HCT116 (cell line): ENCODE measurements at regions not wholly inside any gene's neighbourhood (a gene's known extent, or its start where the extent isn't known, plus 50 kb on each side); places are given as distances from the start of the nearest gene placed in this dataset.

Experiments
- ATAC-seq: fragments of 200-7000 bp; cut with Tn5 transposase; 2 replicates; pipeline ENCODE4 v1.9.1; 2020; ENCODE audit warnings: mild to moderate bottlenecking, moderate library complexity
- BruUV-seq: library from RNA; stranded (reverse); fragments of 400-500 nt; replicated peaks from 2 replicates; lab custom pipeline; 2021; lab: Mats Ljungman, UMichigan
- CTCF ChIA-PET: fragments of 300-600 bp; sonication (Branson Sonifier 250); formaldehyde crosslinking; loops from one replicate; lab custom pipeline; 2021; ENCODE audit warnings: antibody characterized with exemption; lab: Charles Lee
- POLR2A ChIA-PET: fragments of 300-600, 350-600 bp; sonication (Branson Sonifier 250); formaldehyde crosslinking; loops from one replicate; lab custom pipeline; 2021; ENCODE audit warnings: antibody characterized with exemption; lab: Charles Lee
- RAD21 ChIA-PET, 2 experiments: fragments of 300-600 bp; sonication (Branson Sonifier 250); formaldehyde crosslinking; loops; one replicate each; lab custom pipeline; 2023; ENCODE audit warnings: low total read pairs in 2 of 2; ENCODE audit not compliant: uncharacterized antibody in 2 of 2, unreplicated experiment in 2 of 2, low non-redundant PET in 1 of 2; lab: Charles Lee
- DNase-seq: peaks from one replicate; pipeline ENCODE4 v3.0.0-alpha.2; 2010; ENCODE audit warnings: low read depth, low spot score
- H2AFZ ChIP-seq: fragments of 200-600 bp; shearing (Covaris generic), sonication (generic); 2 replicates; pipeline ENCODE4 v1.6.1; 2017; ENCODE audit warnings: low read depth, mixed run types, mixed read lengths, antibody characterized with exemption, low read length; ENCODE audit not compliant: poor library complexity, severe bottlenecking
- H3K27ac ChIP-seq: 2 replicates; pipeline ENCODE4 v1.5.1; 2012; ENCODE audit warnings: low read depth, low read length
- H3K27me3 ChIP-seq: fragments of 200-600 bp; sonication (generic); 2 replicates; pipeline ENCODE4 v1.6.1; 2016; ENCODE audit warnings: mixed run types, low read length, mixed read lengths; ENCODE audit not compliant: insufficient read depth
- H3K36me3 ChIP-seq, 2 experiments: fragments of 200-500 bp in 1 of 2; fragments of 200-600 bp in 1 of 2; sonication (Bioruptor generic) in 1 of 2; sonication (generic) in 1 of 2; 2 replicates each; pipeline versions ENCODE4 v1.5.1 to v1.6.1; 2014 to 2016; ENCODE audit warnings: low read length in 2 of 2, inconsistent platforms in 1 of 2, mixed read lengths in 1 of 2, mixed run types in 1 of 2; ENCODE audit not compliant: insufficient read depth in 2 of 2, control insufficient read depth in 1 of 2
- H3K4me1 ChIP-seq, 2 experiments: fragments of 200-600 bp in 1 of 2; sonication (generic) in 1 of 2; 2 replicates each; pipeline versions ENCODE4 v1.5.1 to v1.6.1; 2012 to 2017; ENCODE audit warnings: low read length in 2 of 2, inconsistent platforms in 1 of 2, mild to moderate bottlenecking in 1 of 2, mixed read lengths in 1 of 2, mixed run types in 1 of 2, moderate library complexity in 1 of 2; ENCODE audit not compliant: insufficient read depth in 2 of 2, control insufficient read depth in 1 of 2
- H3K4me2 ChIP-seq: fragments of 200-600 bp; sonication (generic); 2 replicates; pipeline ENCODE4 v1.6.1; 2017; ENCODE audit warnings: mixed run types, low read length, mixed read lengths
- H3K4me3 ChIP-seq, 2 experiments: fragments of 200-600 bp in 1 of 2; sonication (generic) in 1 of 2; replicated peaks in 1 of 2; 2 replicates each; pipeline ENCODE4 v1.5.1; 2011 to 2016; ENCODE audit warnings: low read length in 2 of 2, control low read depth in 1 of 2, low read depth in 1 of 2, mild to moderate bottlenecking in 1 of 2, mixed read lengths in 1 of 2, mixed run types in 1 of 2
- H3K79me2 ChIP-seq: fragments of 200-600 bp; sonication (generic); 2 replicates; pipeline ENCODE4 v1.6.1; 2017; ENCODE audit warnings: mild to moderate bottlenecking, mixed run types, low read length, moderate library complexity, mixed read lengths; ENCODE audit not compliant: insufficient read depth
- H3K9ac ChIP-seq: fragments of 200-600 bp; sonication (generic); 2 replicates; pipeline ENCODE4 v1.6.1; 2016; ENCODE audit warnings: low read length, mixed read lengths
- H3K9me2 ChIP-seq: fragments of 200-600 bp; sonication (generic), shearing (Covaris generic); 2 replicates; pipeline ENCODE4 v1.6.1; 2017; ENCODE audit warnings: mixed run types, mild to moderate bottlenecking, moderate library complexity; ENCODE audit not compliant: insufficient read depth
- H3K9me3 ChIP-seq, 2 experiments: fragments of 200-500 bp in 1 of 2; fragments of 200-600 bp in 1 of 2; sonication (Bioruptor generic) in 1 of 2; sonication (generic) in 1 of 2; 2 replicates each; pipeline ENCODE4 v1.6.1; 2014 to 2017; ENCODE audit warnings: low read length in 2 of 2, mixed read lengths in 2 of 2, inconsistent platforms in 1 of 2, low read depth in 1 of 2, mild to moderate bottlenecking in 1 of 2, mixed run types in 1 of 2, moderate library complexity in 1 of 2; ENCODE audit not compliant: control insufficient read depth in 1 of 2, insufficient read depth in 1 of 2
- H4K20me1 ChIP-seq: fragments of 200-600 bp; sonication (generic), shearing (Covaris generic); 2 replicates; pipeline ENCODE4 v1.6.1; 2017; ENCODE audit warnings: mixed run types, mild to moderate bottlenecking, moderate library complexity; ENCODE audit not compliant: insufficient read depth
- CBX3 ChIP-seq: IDR thresholded peaks from 2 replicates; pipeline ENCODE4 v1.6.1; 2012; ENCODE audit warnings: low read depth
- CEBPB ChIP-seq: IDR thresholded peaks from 2 replicates; pipeline ENCODE4 v1.6.1; 2012; ENCODE audit warnings: low read depth
- EGR1 ChIP-seq: IDR thresholded peaks from 2 replicates; pipeline ENCODE4 v1.6.1; 2012; ENCODE audit warnings: low read depth
- ELF1 ChIP-seq: IDR thresholded peaks from 2 replicates; pipeline ENCODE4 v1.6.1; 2012; ENCODE audit warnings: low read depth, borderline replicate concordance
- EZH2 ChIP-seq: fragments of 200-600 bp; sonication (generic); IDR thresholded peaks from 2 replicates; pipeline ENCODE4 v1.6.1; 2017; ENCODE audit warnings: antibody characterized with exemption, mixed run types
- FOSL1 ChIP-seq: IDR thresholded peaks from 2 replicates; pipeline ENCODE4 v1.6.1; 2012; ENCODE audit warnings: low read depth
- POLR2A ChIP-seq: IDR thresholded peaks from 2 replicates; pipeline ENCODE4 v1.7.0; 2011; ENCODE audit warnings: borderline replicate concordance; ENCODE audit not compliant: insufficient read depth, insufficient read length; ENCODE audit errors: extremely low read depth
- POLR2AphosphoS5 ChIP-seq: IDR thresholded peaks from 2 replicates; pipeline ENCODE4 v1.6.1; 2011; ENCODE audit warnings: mild to moderate bottlenecking, low read depth, low read length, moderate library complexity
- RAD21 ChIP-seq: IDR thresholded peaks from 2 replicates; pipeline ENCODE4 v1.6.1; 2012; ENCODE audit warnings: low read depth, mild to moderate bottlenecking
- SP1 ChIP-seq: IDR thresholded peaks from 2 replicates; pipeline ENCODE4 v1.6.1; 2012; ENCODE audit warnings: low read depth
- SRF ChIP-seq: IDR thresholded peaks from 2 replicates; pipeline ENCODE4 v1.6.1; 2012; ENCODE audit warnings: low read depth
- YY1 ChIP-seq: IDR thresholded peaks from 2 replicates; pipeline ENCODE4 v1.6.1; 2011; ENCODE audit warnings: low read length, low read depth, moderate library complexity, mild to moderate bottlenecking; ENCODE audit not compliant: insufficient replicate concordance; ENCODE audit errors: extremely low read depth
- intact Hi-C: fragments of 100-400 bp; cut with micrococcal nuclease; formaldehyde crosslinking; loops from 2 replicates; pipeline ENCODE4 v1.10.0; 2022
- TF ChIP-seq, protein P1 (sequence below): IDR thresholded peaks from 2 replicates; pipeline ENCODE4 v1.6.1; 2011; ENCODE audit warnings: mild to moderate bottlenecking, low read length, moderate library complexity; ENCODE audit not compliant: insufficient replicate concordance; ENCODE audit errors: extremely low read depth
- TF ChIP-seq, protein P2 (sequence below), 3 experiments: fragments of 200-600 bp in 1 of 3; sonication (generic) in 1 of 3; IDR thresholded peaks in 2 of 3; conservative IDR thresholded peaks in 1 of 3; 2 replicates each; pipeline ENCODE4 v1.5.1; 2012 to 2017; ENCODE audit warnings: low read depth in 2 of 3, low read length in 2 of 3, antibody characterized with exemption in 1 of 3, borderline replicate concordance in 1 of 3, control low read depth in 1 of 3, mild to moderate bottlenecking in 1 of 3, mixed read lengths in 1 of 3, mixed run types in 1 of 3, moderate library complexity in 1 of 3; ENCODE audit not compliant: insufficient read depth in 1 of 3
- TF ChIP-seq, protein P3 (sequence below): IDR thresholded peaks from 2 replicates; pipeline ENCODE4 v1.6.1; 2012
- TF ChIP-seq, protein P4 (sequence below): IDR thresholded peaks from 2 replicates; pipeline ENCODE4 v1.6.1; 2012; ENCODE audit warnings: low read depth

DNA sequence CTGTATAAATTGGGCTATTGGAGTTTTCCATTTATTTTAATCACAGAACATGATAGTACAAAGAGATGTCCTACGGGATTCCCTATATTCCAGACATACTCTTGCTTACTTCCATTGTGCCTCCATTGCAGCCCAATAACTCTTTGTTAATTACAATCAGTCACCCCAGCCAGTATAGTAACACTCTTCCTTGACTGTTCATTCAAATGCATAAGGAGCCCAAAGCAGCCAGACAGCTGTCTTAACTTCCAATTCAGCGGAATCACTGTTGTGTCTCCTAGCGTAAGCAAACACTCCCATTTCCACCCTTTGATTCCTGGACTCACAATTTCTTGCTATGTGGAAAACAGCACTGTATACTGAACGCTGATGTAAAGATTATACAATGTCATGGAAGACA is 942.3 kb downstream of the TAF11L14 start:
- Histone ChIP-seq H3K79me2 (no peaks in the 10 kb centered on the region), H3K27ac (no peak overlapping the region), H3K9me3 (peaks cover 5 to 14% of the 10 kb centered on the region in 2 experiments; a peak in 2 of 4 replicates), H3K4me3 (no peak overlapping the region), H3K27me3 (no peaks in the 10 kb centered on the region), H3K36me3 (no peaks in the 10 kb centered on the region), H3K9me2 (no peaks in the 10 kb centered on the region), H4K20me1 (no peaks in the 10 kb centered on the region), H2AFZ (no peak overlapping the region), H3K4me1 (no peaks in the 10 kb centered on the region), H3K4me2 (no peak overlapping the region), H3K9ac (no peak overlapping the region)
- no TSS peak for BruUV-seq
- POLR2A ChIA-PET: no interaction called here
- ATAC-seq (no peak), DNase-seq (no peak)
- TF ChIP-seq SP1: no peak
- no peak for TF ChIP-seq SRF
- TF ChIP-seq ELF1: no peak
- TF ChIP-seq CBX3: no peak
- TF ChIP-seq, protein P1, sequence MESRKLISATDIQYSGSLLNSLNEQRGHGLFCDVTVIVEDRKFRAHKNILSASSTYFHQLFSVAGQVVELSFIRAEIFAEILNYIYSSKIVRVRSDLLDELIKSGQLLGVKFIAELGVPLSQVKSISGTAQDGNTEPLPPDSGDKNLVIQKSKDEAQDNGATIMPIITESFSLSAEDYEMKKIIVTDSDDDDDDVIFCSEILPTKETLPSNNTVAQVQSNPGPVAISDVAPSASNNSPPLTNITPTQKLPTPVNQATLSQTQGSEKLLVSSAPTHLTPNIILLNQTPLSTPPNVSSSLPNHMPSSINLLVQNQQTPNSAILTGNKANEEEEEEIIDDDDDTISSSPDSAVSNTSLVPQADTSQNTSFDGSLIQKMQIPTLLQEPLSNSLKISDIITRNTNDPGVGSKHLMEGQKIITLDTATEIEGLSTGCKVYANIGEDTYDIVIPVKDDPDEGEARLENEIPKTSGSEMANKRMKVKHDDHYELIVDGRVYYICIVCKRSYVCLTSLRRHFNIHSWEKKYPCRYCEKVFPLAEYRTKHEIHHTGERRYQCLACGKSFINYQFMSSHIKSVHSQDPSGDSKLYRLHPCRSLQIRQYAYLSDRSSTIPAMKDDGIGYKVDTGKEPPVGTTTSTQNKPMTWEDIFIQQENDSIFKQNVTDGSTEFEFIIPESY: no peak
- TF ChIP-seq, protein P2, sequence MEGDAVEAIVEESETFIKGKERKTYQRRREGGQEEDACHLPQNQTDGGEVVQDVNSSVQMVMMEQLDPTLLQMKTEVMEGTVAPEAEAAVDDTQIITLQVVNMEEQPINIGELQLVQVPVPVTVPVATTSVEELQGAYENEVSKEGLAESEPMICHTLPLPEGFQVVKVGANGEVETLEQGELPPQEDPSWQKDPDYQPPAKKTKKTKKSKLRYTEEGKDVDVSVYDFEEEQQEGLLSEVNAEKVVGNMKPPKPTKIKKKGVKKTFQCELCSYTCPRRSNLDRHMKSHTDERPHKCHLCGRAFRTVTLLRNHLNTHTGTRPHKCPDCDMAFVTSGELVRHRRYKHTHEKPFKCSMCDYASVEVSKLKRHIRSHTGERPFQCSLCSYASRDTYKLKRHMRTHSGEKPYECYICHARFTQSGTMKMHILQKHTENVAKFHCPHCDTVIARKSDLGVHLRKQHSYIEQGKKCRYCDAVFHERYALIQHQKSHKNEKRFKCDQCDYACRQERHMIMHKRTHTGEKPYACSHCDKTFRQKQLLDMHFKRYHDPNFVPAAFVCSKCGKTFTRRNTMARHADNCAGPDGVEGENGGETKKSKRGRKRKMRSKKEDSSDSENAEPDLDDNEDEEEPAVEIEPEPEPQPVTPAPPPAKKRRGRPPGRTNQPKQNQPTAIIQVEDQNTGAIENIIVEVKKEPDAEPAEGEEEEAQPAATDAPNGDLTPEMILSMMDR (IDR thresholded peaks at IDR 0.05 in 2 of 3, conservative IDR thresholded peaks at IDR 0.05 in 1 of 3; ENCODE audit: borderline replicate concordance in 1 of 3, insufficient read depth in 1 of 3, low read depth in 2 of 3, low read length in 2 of 3): no peak
- no peak for TF ChIP-seq CEBPB
- TF ChIP-seq EZH2: no peak
- no peak for TF ChIP-seq EGR1
- no peak for TF ChIP-seq POLR2A
- TF ChIP-seq, protein P3, sequence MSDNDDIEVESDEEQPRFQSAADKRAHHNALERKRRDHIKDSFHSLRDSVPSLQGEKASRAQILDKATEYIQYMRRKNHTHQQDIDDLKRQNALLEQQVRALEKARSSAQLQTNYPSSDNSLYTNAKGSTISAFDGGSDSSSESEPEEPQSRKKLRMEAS: no peak
- TF ChIP-seq POLR2AphosphoS5: no peak
- no peak for TF ChIP-seq YY1
- TF ChIP-seq FOSL1: no peak
- TF ChIP-seq RAD21: no peak
- TF ChIP-seq, protein P4, sequence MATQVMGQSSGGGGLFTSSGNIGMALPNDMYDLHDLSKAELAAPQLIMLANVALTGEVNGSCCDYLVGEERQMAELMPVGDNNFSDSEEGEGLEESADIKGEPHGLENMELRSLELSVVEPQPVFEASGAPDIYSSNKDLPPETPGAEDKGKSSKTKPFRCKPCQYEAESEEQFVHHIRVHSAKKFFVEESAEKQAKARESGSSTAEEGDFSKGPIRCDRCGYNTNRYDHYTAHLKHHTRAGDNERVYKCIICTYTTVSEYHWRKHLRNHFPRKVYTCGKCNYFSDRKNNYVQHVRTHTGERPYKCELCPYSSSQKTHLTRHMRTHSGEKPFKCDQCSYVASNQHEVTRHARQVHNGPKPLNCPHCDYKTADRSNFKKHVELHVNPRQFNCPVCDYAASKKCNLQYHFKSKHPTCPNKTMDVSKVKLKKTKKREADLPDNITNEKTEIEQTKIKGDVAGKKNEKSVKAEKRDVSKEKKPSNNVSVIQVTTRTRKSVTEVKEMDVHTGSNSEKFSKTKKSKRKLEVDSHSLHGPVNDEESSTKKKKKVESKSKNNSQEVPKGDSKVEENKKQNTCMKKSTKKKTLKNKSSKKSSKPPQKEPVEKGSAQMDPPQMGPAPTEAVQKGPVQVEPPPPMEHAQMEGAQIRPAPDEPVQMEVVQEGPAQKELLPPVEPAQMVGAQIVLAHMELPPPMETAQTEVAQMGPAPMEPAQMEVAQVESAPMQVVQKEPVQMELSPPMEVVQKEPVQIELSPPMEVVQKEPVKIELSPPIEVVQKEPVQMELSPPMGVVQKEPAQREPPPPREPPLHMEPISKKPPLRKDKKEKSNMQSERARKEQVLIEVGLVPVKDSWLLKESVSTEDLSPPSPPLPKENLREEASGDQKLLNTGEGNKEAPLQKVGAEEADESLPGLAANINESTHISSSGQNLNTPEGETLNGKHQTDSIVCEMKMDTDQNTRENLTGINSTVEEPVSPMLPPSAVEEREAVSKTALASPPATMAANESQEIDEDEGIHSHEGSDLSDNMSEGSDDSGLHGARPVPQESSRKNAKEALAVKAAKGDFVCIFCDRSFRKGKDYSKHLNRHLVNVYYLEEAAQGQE: no peak
- intact Hi-C loops: no loop called here
- CTCF ChIA-PET: no interaction called here
- RAD21 ChIA-PET: no interaction called here
